Stomach (tissue), 8 donors: ENCODE measurements at regions not wholly inside any gene's neighbourhood (a gene's known extent, or its start where the extent isn't known, plus 50 kb on each side); places are given as distances from the start of the nearest gene placed in this dataset.

Source experiments
- DNase-seq, 2 donors: peaks; one replicate each; pipeline versions ENCODE4 v3.0.0 to v3.0.0-alpha.2; 2013 to 2019
- H3K27ac ChIP-seq, 5 donors: fragments of 200-600 bp in 4 of 5; sonication (generic) in 4 of 5; one replicate each; pipeline ENCODE4 v1.5.1; 2013 to 2019; ENCODE audit warnings: mild to moderate bottlenecking in 1 of 5, moderate library complexity in 1 of 5
- H3K27me3 ChIP-seq, 3 donors: fragments of 200-600 bp; sonication (generic); one replicate each; pipeline ENCODE4 v1.5.1; 2017 to 2019; ENCODE audit warnings: mixed run types in 1 of 3
- H3K36me3 ChIP-seq, 4 donors: fragments of 200-600 bp; sonication (generic); 1 replicate in 3 of 4; 2 replicates in 1 of 4; pipeline ENCODE4 v1.5.1; 2016 to 2019
- H3K4me1 ChIP-seq, 4 donors: fragments of 200-600 bp; sonication (generic); one replicate each; pipeline ENCODE4 v1.5.1; 2016 to 2019
- H3K4me3 ChIP-seq, 4 donors: fragments of 200-600 bp; sonication (generic) in 3 of 4; one replicate each; pipeline ENCODE4 v1.5.1; 2016 to 2019; ENCODE audit warnings: mild to moderate bottlenecking in 1 of 4
- H3K9me3 ChIP-seq, 4 donors: fragments of 200-600 bp; sonication (generic); one replicate each; pipeline ENCODE4 v1.5.1; 2016 to 2019
- CTCF ChIP-seq, 7 experiments: fragments of 450-650 bp in 4 of 7; fragments of 200-600 bp in 3 of 7; sonication (generic) in 3 of 7; IDR thresholded peaks; one replicate each; pipeline ENCODE4 v1.5.1; 2016 to 2019; ENCODE audit warnings: antibody characterized with exemption in 7 of 7, control low read depth in 2 of 7, mild to moderate bottlenecking in 1 of 7
- EP300 ChIP-seq: sonication (generic); formaldehyde crosslinking; IDR thresholded peaks from one replicate; pipeline ENCODE4 v1.6.1; 2017; ENCODE audit warnings: antibody characterized with exemption
- POLR2A ChIP-seq, 4 donors: fragments of 450-650 bp; IDR thresholded peaks; one replicate each; pipeline ENCODE4 v1.6.1; 2016; ENCODE audit warnings: antibody characterized with exemption in 4 of 4, control low read depth in 2 of 4, mild to moderate bottlenecking in 1 of 4, moderate library complexity in 1 of 4
- POLR2AphosphoS5 ChIP-seq, 3 donors: sonication (generic); formaldehyde crosslinking; IDR thresholded peaks; one replicate each; pipeline ENCODE4 v1.6.1; 2016; ENCODE audit warnings: antibody characterized with exemption in 3 of 3
- WGBS, 5 donors: extraction: QIAGEN DNeasy Blood & Tissue Kit in 3 of 5; methylation state at CpG; one replicate each; pipeline versions ENCODE4 v1.1.5 to v1.1.7; 2013 to 2018; 5-methylcytosine and 5-hydroxymethylcytosine counted together
- intact Hi-C: fragments of 100-400 bp; cut with DNase I; formaldehyde crosslinking; loops from one replicate; pipeline ENCODE4 v1.15.1; 2023; ENCODE audit warnings: low total_unique reads
- donor health status: healthy with polysubstance abuse.
- donor health status: Bipolar disorder and iron deficiency.
- donor health status: healthy.

GRCh38 chr14:88129306-88130056, 124.5 kb downstream of the GPR65 start:
- no peaks in the 10 kb centered on the region for H3K27me3 ChIP-seq
- 38 to 58% (median 42%) methylated on average over 2 of the region's 2 CpGs for WGBS, 5 donors
- DNase-seq: peak in 1 of 2 donors; percentile 20
- H3K27ac ChIP-seq: peak overlapping the region in 2 of 5 donors; percentile 32 to 38
- H3K4me3 ChIP-seq: no peak overlapping the region
- H3K9me3 ChIP-seq: peaks cover 0 to 14% (median 3%) of the 10 kb centered on the region in 4 donors
- TF ChIP-seq POLR2AphosphoS5 (IDR thresholded peaks at IDR 0.05) (no peak), EP300 (no peak), CTCF (IDR thresholded peaks at IDR 0.05) (no peak), POLR2A (IDR thresholded peaks at IDR 0.05) (no peak)
- intact Hi-C loops: no loop called here
- H3K36me3 ChIP-seq: no peaks in the 10 kb centered on the region
- no peaks in the 10 kb centered on the region for H3K4me1 ChIP-seq

- Histone ChIP-seq H3K4me3 (no peak overlapping the region), H3K9me3 (peaks cover 0 to 14% (median 3%) of the 10 kb centered on the region in 4 donors), H3K4me1 (no peaks in the 10 kb centered on the region), H3K36me3 (no peaks in the 10 kb centered on the region), H3K27ac (peak overlapping the region in 2 of 5 donors; percentile 32 to 38), H3K27me3 (no peaks in the 10 kb centered on the region)
- intact Hi-C loops: no loop called here
- no peak for DNase-seq
- 49 to 68% (median 57%) methylated on average over 2 of the region's 2 CpGs for WGBS, 5 donors
- TF ChIP-seq POLR2AphosphoS5 (IDR thresholded peaks at IDR 0.05): no peak
- no peak for TF ChIP-seq POLR2A (IDR thresholded peaks at IDR 0.05)
- TF ChIP-seq CTCF (IDR thresholded peaks at IDR 0.05): no peak
- no peak for TF ChIP-seq EP300
These were observed 125.1 kb downstream of the GPR65 start for GRCh38 chr14:88130057-88130432.
